HAP-1 (cell line): ENCODE measurements at regions not wholly inside any gene's neighbourhood (a gene's known extent, or its start where the extent isn't known, plus 50 kb on each side); places are given as distances from the start of the nearest gene placed in this dataset.

Source experiments
- DNase-seq, 2 experiments: peaks; one replicate each; pipeline ENCODE4 v3.0.0-alpha.2; 2016 to 2020; ENCODE audit warnings: low spot score in 2 of 2
- H3K27me3 ChIP-seq: fragments of 250-450 bp; sonication (Bioruptor Pico); 2 replicates; pipeline ENCODE4 v1.5.1; 2020; ENCODE audit warnings: low read depth, mild to moderate bottlenecking, moderate library complexity
- H3K36me3 ChIP-seq: fragments of 250-450 bp; sonication (Bioruptor Pico); replicated peaks from 2 replicates; pipeline ENCODE4 v1.5.1; 2020; ENCODE audit warnings: mild to moderate bottlenecking
- H3K4me1 ChIP-seq: fragments of 250-450 bp; sonication (Bioruptor Pico); 2 replicates; pipeline ENCODE4 v1.5.1; 2020; ENCODE audit warnings: mild to moderate bottlenecking
- H3K4me3 ChIP-seq: fragments of 250-450 bp; sonication (Bioruptor Pico); 2 replicates; pipeline ENCODE4 v1.5.1; 2020; ENCODE audit warnings: mild to moderate bottlenecking, moderate library complexity
- H3K9me3 ChIP-seq: fragments of 250-450 bp; sonication (Bioruptor Pico); 2 replicates; pipeline ENCODE4 v1.5.1; 2020; ENCODE audit warnings: mild to moderate bottlenecking, moderate library complexity
- in situ Hi-C: fragments of 300-500 bp; cut with MboI; formaldehyde crosslinking; loops from 3 replicates; pipeline ENCODE4 v1.14.3; 2020; ENCODE audit warnings: low sequenced_read_pairs, inconsistent platforms, mixed read lengths

DNA sequence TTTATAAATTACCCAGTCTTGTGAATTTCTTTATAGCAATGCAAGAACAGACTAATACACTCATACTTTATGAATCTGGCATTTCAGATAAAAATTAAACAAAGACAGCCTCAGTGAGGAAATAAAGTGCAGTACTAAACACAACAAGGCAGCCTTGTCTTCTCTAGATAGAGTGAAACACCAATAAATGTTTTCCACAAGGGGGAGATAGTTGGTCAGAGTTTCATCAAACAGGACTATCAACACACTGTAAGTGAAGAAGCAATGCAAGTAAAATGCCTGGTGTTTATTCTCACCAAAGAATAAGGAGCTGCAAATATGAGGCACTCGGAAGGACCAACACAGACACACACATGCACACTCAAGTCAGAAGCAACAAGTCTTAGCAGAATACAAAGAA is 62.8 kb downstream of the FAM9B start:
- peak in 1 of 2 experiments; percentile 40 for DNase-seq
- Histone ChIP-seq H3K27me3 (no peaks in the 10 kb centered on the region), H3K9me3 (no peaks in the 10 kb centered on the region; the same call in 1 of the 2 replicates), H3K4me1 (no peaks in the 10 kb centered on the region), H3K36me3 (no peaks in the 10 kb centered on the region), H3K4me3 (no peak overlapping the region)
- in situ Hi-C loops, result no loop called here

DNA sequence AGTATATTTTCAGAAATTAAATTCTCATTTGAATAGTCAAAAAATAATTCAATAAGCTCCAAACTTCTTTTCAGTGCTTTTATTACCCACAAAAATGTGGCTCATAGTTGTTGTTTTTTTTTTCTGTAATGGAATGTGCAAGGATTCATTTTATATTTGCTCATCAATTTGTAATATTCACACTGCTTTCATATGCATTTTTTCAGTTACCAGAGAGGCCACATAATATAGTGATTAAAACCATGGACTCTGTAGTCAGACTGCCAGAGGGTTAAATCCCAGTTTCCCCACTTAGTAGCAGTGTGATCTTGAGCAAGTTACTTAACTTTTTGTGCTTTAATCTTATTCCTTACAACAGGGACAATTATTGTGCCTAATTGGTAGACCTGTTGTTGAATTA is 64.5 kb downstream of the FAM9B start:
- no peaks in the 10 kb centered on the region; the same call in 1 of the 2 replicates for H3K9me3 ChIP-seq
- no peaks in the 10 kb centered on the region for H3K36me3 ChIP-seq
- no peaks in the 10 kb centered on the region for H3K4me1 ChIP-seq
- in situ Hi-C loops, result no loop called here
- DNase-seq, result no peak
- no peaks in the 10 kb centered on the region for H3K27me3 ChIP-seq
- H3K4me3 ChIP-seq, result no peak overlapping the region

DNA sequence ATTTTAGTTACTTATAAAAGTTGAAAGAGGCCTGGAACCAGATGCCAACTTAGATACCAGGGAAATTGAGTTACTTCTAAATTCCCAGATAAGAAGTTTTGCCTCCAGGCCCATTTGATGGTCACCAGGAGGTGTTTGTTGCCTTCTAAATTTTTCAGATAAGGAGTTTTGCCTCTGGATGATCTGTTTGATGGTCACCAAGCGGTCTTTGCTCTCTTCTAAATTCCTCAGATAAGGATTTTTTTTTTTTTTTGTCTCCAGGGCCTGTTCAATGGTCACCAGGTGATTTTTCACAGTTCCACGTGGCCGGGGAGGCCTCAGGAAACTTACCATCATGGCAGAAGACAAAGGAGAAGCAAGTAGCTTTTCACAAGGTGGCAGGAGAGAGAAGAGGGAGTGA is 66.5 kb downstream of the FAM9B start:
- no peaks in the 10 kb centered on the region for H3K4me1 ChIP-seq
- H3K36me3 ChIP-seq, result no peaks in the 10 kb centered on the region
- H3K4me3 ChIP-seq, result no peak overlapping the region
- DNase-seq, result no peak
- no peaks in the 10 kb centered on the region for H3K27me3 ChIP-seq
- H3K9me3 ChIP-seq, result no peaks in the 10 kb centered on the region; the same call in 1 of the 2 replicates
- in situ Hi-C loops, result no loop called here

DNA sequence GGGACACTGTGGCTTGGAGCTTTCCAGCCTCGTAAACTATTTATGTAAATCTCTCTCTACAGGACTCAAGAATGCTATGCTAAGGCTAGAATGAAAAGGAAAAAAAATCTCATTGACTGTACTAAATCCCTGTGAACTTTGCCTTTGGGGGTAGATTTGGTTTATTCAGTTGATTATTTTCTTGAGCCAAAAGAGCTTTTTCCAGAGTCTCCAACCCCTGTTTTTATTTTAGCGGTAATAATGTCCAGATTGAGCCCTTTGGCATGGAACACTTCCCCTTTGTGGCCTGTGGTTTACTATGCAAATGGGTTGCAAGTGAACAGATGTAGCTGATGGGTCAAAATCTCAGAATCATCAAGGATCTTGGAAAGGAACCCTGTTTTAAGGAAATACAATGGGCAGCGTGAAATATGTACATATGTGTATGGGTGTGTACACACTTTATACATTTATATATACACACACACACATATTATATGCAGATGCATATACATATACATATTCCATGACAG is 72.9 kb downstream of the FAM9B start:
- H3K9me3 ChIP-seq, result no peaks in the 10 kb centered on the region
- no peaks in the 10 kb centered on the region for H3K36me3 ChIP-seq
- in situ Hi-C loops, result no loop called here
- no peaks in the 10 kb centered on the region for H3K4me1 ChIP-seq
- DNase-seq, result peak in 1 of 2 experiments; percentile 10
- no peaks in the 10 kb centered on the region for H3K27me3 ChIP-seq
- no peak overlapping the region for H3K4me3 ChIP-seq

DNA sequence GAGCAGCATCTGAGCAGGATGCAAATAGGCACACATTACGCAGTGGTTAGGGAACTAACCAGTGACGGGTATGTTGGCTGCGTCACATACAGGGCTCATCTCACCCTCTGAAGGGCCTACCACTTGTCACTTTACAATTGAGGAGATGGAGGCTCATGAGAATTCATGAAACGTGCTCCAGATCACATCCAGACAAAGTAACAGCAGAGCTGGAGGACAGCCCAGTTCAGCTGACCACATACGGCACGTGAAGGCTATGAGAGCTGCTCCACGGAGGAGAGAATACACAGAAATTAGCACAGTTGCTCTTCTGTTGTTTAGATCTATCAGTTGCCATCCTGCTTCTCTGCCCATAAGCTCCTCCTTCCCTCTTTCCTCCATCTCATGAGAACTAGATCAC is 78.4 kb downstream of the FAM9B start:
- H3K36me3 ChIP-seq, result no peaks in the 10 kb centered on the region
- H3K9me3 ChIP-seq, result no peaks in the 10 kb centered on the region
- in situ Hi-C loops, result no loop called here
- no peak overlapping the region for H3K4me3 ChIP-seq
- H3K27me3 ChIP-seq, result no peaks in the 10 kb centered on the region
- H3K4me1 ChIP-seq, result no peaks in the 10 kb centered on the region
- DNase-seq, result no peak

DNA sequence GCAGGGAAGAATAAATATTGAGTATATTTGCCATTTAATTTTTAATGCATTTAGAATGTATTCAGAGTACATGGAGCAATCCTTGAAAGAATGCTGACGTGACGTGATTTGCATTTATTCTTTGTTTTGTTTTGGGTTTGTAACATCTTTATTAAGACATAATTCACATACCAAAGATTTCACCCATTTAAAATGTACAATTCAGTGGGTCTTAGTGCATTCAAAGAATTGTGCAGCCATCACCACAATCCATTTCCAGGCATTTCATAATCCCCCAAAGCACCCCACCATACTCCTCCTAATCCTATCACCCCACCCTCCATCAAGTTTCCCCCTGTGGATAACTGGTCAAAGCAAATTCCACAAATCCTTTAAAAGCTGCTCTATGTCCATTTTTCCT is 87.4 kb downstream of the FAM9B start:
- DNase-seq, result no peak
- Histone ChIP-seq H3K36me3 (no peaks in the 10 kb centered on the region), H3K4me1 (no peaks in the 10 kb centered on the region), H3K27me3 (no peaks in the 10 kb centered on the region), H3K4me3 (no peak overlapping the region), H3K9me3 (no peaks in the 10 kb centered on the region)
- in situ Hi-C loops, result no loop called here

DNA sequence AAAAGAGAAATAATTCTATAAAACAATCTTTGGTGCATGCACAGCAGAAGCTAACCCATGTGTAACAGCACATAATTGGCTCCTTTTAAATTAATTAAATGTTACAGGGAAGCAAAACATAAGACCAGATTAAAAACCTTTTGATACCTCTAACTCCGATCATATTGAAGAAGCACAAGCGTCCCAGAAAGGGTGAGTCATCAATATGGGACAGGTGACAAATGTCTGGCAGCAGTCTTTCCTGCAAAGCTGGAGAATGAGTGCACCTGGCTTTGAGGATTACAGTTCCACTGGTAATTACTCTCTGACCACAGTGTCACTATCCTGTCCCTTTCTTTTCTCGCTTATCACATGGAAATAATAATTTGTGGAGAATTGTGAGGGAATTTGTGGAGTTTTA is 94.6 kb downstream of the FAM9B start:
- in situ Hi-C loops, result no loop called here
- H3K4me1 ChIP-seq, result no peaks in the 10 kb centered on the region
- H3K36me3 ChIP-seq, result no peaks in the 10 kb centered on the region
- no peaks in the 10 kb centered on the region for H3K27me3 ChIP-seq
- H3K4me3 ChIP-seq, result no peak overlapping the region
- no peaks in the 10 kb centered on the region for H3K9me3 ChIP-seq
- no peak for DNase-seq

DNA sequence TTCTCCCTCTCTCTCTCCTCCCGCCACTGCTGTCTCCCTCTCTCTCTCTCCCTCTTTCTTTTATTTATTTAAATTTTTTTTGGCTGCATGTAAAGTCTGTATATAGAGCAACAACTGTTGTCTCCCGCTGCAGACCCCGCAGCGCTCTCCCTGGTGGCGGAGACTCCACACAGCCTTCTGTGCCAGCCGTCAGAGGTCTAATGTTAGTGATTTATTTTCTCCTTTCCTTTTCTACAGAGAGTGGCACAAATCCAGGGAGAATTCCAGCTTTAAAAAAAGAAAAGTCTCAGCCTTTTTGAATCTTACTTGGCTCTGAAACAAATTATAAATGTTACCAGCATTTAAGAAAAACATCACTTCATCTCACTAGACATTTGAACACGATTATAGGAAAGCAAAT is 106.2 kb downstream of the FAM9B start:
- in situ Hi-C loops, result no loop called here
- no peak for DNase-seq
- H3K27me3 ChIP-seq, result no peaks in the 10 kb centered on the region
- H3K9me3 ChIP-seq, result no peaks in the 10 kb centered on the region
- H3K4me1 ChIP-seq, result no peaks in the 10 kb centered on the region
- H3K36me3 ChIP-seq, result no peaks in the 10 kb centered on the region
- H3K4me3 ChIP-seq, result no peak overlapping the region

DNA sequence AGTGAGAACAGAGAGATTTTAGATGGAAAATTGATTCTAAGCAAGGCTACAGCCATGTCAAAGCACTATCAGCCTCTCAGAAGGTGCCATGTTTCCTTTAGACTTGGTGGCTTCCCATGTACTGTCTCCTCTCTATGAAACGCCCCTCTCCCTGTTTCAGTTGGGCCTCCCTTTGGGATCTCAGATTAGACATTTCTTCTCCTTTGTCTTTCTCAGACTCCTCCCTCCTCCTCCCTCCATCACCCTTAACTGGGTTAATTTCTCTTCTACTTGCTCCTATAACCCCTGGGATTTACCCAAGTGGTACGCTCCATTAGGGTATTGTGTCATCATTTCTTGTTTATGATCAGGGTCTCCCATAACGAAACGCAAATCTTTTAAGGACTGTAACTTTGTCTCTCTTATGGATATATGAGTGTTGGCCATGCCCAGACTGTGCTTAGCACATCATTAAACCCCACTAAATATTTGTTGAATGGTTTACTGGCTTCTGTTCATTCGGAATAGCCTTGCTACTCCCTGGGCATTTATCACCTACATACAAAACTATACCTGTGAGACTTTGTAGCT is 106.8 kb downstream of the FAM9B start:
- H3K27me3 ChIP-seq, result no peaks in the 10 kb centered on the region
- H3K4me1 ChIP-seq, result no peaks in the 10 kb centered on the region
- no peak overlapping the region for H3K4me3 ChIP-seq
- H3K36me3 ChIP-seq, result no peaks in the 10 kb centered on the region
- in situ Hi-C loops, result no loop called here
- no peaks in the 10 kb centered on the region for H3K9me3 ChIP-seq
- DNase-seq, result no peak

DNA sequence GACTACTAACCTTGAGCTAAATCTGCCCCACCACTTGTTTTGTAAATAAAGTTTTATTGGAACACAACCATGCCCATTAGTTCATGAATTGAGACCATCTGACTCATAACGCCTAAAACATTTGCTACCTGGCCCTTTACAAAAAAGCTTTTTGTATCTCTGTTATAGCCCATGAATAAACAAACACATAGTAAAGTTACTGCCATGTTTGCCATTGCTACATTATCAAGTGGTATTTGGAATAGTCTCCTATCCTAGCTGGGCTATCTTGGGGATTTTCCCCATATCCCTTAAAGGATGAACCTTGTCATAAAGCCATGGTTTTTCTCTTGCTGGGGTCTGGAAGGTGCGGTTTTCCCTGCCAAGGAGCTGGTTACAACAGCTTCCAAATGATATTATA is 112.3 kb downstream of the FAM9B start:
- in situ Hi-C loops, result no loop called here
- H3K9me3 ChIP-seq, result no peaks in the 10 kb centered on the region
- H3K4me3 ChIP-seq, result no peak overlapping the region
- H3K36me3 ChIP-seq, result no peaks in the 10 kb centered on the region
- DNase-seq, result no peak
- no peaks in the 10 kb centered on the region for H3K4me1 ChIP-seq
- no peaks in the 10 kb centered on the region for H3K27me3 ChIP-seq

DNA sequence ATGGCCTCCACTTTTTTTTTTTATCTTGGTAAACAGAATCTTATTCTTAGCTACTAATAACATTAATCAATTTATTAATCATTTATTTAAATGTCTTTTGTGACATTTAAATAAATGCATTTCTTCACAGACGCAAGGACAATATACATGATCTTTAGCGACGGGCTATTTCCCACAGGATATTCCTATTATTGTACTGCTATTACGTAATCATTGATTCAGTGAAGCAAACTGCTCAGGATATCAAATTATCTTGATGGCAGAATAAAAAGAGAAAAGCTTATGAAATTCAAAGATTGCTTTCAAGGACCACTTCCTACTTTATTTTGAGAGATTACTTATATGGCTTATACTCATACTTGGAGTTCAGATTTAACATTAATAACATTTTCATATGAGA is 114.1 kb downstream of the FAM9B start:
- Histone ChIP-seq H3K4me1 (no peaks in the 10 kb centered on the region), H3K36me3 (no peaks in the 10 kb centered on the region), H3K27me3 (no peaks in the 10 kb centered on the region), H3K9me3 (no peaks in the 10 kb centered on the region), H3K4me3 (no peak overlapping the region)
- DNase-seq, result no peak
- in situ Hi-C loops, result no loop called here

DNA sequence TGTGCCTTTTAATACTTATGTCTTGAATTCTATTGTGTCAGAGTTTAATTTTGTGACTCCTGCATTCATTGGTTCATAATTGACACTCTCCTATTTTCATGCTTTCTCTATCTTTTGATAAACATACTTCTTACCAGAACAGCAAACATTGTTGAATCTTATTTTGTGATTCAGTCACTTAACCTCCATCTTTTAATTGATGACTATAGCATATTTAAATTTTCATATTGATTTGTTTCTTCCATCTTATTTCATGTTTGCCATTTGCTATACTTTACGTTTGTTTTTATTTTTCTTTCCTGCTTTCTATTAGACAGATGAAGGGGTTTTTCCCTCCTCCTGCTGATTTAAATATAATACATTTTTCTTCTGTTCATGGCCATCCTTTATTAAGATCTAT is 115.5 kb upstream of the FAM9A start:
- Histone ChIP-seq H3K27me3 (no peaks in the 10 kb centered on the region), H3K9me3 (no peaks in the 10 kb centered on the region), H3K36me3 (no peaks in the 10 kb centered on the region), H3K4me3 (no peak overlapping the region), H3K4me1 (no peaks in the 10 kb centered on the region)
- no peak for DNase-seq
- in situ Hi-C loops, result no loop called here

DNA sequence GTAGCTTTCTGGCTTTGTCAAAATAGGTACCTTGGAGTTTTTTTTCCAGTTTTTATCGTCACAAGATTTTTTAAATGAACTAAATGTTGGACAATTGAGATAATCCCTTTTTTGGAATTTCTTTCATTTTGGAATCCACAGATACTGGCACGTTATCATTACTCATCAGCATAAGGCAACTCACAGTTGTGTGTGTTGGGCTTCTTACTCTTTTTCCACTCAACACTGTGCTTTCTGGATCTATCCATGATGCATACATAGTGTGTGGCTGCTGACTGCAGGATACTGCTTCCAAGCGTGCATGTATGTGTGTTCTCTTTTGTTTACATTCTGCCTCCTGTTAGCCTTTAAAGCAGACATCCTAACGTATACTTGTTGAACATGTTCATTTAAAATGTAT is 113.5 kb upstream of the FAM9A start:
- Histone ChIP-seq H3K9me3 (no peaks in the 10 kb centered on the region), H3K36me3 (no peaks in the 10 kb centered on the region), H3K27me3 (no peaks in the 10 kb centered on the region), H3K4me1 (no peaks in the 10 kb centered on the region), H3K4me3 (no peak overlapping the region)
- in situ Hi-C loops, result no loop called here
- DNase-seq, result no peak

DNA sequence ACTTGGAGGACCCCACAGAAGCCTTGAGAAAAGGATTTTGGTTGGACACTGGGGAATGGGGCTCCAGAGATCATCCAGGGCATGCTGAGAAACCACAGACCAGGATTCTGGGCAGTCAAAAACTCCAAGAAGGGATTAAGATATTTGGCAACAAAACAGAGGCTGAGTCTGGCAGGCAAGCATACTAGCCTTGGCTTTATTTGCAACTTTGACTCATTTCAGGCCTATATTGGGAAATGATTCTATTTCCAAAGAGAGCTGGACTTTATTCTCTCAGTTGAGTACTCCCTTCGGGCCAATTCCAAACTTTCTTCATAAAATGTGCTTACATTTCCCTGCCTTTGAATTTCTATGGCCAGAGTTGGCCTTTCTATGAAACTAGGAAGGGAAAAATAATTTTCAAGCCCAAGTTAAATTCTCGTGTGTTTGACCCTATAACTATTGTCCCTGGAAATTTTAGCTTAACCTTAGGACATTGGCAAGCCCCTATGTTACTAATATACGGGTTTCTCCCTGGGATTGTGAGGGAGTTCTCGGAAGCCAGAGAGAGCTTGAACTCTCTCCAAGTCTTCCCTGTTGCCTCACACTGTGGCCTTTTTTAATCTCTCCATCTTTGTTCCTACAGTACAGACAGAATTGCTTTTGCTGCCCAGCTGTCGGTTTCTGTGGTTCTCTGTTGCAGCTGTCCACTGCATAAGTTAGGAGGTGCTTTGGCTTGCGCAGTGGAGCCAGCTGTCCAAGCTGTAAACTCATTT is 112.6 kb upstream of the FAM9A start:
- Histone ChIP-seq H3K27me3 (no peaks in the 10 kb centered on the region), H3K36me3 (no peaks in the 10 kb centered on the region), H3K4me3 (no peak overlapping the region), H3K9me3 (no peaks in the 10 kb centered on the region), H3K4me1 (no peaks in the 10 kb centered on the region)
- in situ Hi-C loops, result no loop called here
- DNase-seq, result no peak
